ENCODE measurements at regions not wholly inside any gene's neighbourhood (a gene's known extent, or its start where the extent isn't known, plus 50 kb on each side); places are given as distances from the start of the nearest gene placed in this dataset.

DNA sequence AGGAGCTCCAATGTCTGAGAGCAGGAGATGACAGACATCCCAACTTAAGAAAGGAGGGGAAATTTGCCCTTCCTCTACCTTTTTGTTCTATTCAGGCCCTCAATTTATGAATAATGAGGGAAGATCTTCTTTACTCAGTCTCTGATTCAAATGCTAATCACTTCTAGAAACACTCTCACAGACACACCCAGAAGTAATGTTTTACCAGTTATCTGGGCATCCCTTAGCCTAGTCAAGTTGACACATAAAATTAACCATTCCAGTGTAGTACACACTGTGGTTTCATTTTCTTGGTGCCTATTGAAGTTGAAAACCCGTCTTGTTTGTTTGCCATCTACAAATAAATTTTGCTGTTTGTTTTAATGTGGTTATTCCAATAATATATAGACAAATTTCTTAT is 167.6 kb downstream of the PCSK1 start:
- Mint-ChIP-seq H3K4me3 (no peak overlapping the region), H3K36me3 (ENCODE audit: low read depth) (peaks cover 46% of the 10 kb centered on the region), H3K4me1 (ENCODE audit: low read depth) (peaks cover 8% of the 10 kb centered on the region), H3K27me3 (ENCODE audit: insufficient read depth) (no peaks in the 10 kb centered on the region), H3K9me3 (peaks cover 29% of the 10 kb centered on the region), H3K27ac (no peak overlapping the region)
- DNase-seq, result no peak
- TF ChIP-seq, protein P1, sequence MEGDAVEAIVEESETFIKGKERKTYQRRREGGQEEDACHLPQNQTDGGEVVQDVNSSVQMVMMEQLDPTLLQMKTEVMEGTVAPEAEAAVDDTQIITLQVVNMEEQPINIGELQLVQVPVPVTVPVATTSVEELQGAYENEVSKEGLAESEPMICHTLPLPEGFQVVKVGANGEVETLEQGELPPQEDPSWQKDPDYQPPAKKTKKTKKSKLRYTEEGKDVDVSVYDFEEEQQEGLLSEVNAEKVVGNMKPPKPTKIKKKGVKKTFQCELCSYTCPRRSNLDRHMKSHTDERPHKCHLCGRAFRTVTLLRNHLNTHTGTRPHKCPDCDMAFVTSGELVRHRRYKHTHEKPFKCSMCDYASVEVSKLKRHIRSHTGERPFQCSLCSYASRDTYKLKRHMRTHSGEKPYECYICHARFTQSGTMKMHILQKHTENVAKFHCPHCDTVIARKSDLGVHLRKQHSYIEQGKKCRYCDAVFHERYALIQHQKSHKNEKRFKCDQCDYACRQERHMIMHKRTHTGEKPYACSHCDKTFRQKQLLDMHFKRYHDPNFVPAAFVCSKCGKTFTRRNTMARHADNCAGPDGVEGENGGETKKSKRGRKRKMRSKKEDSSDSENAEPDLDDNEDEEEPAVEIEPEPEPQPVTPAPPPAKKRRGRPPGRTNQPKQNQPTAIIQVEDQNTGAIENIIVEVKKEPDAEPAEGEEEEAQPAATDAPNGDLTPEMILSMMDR (IDR thresholded peaks at IDR 0.05), result no peak

DNA sequence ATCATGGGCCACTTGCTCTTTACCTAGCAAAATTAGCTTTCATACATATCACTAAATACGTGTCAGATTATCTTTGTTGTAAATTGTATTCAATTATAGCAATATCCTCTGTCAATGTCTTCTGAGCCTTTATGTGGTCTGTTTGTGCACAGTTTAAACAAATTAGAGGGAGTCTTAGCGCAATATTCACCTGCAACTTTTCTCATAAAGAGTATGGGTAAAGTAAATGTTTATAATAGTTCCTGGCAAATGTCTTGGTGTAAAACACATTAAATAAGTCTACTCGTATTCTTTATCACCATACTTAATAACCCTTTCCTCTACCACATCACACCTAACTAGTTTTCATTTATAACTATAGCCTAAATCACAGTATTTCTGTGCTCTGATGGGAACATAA is 169.0 kb downstream of the PCSK1 start:
- Mint-ChIP-seq H3K36me3 (ENCODE audit: low read depth) (peaks cover 32% of the 10 kb centered on the region), H3K27me3 (ENCODE audit: insufficient read depth) (no peaks in the 10 kb centered on the region), H3K4me1 (ENCODE audit: low read depth) (peaks cover 23% of the 10 kb centered on the region), H3K9me3 (peaks cover 14% of the 10 kb centered on the region; the same call in 1 of the 2 replicates), H3K27ac (no peak overlapping the region), H3K4me3 (no peak overlapping the region)
- TF ChIP-seq, protein P1 (IDR thresholded peaks at IDR 0.05), result no peak
- no peak for DNase-seq

DNA sequence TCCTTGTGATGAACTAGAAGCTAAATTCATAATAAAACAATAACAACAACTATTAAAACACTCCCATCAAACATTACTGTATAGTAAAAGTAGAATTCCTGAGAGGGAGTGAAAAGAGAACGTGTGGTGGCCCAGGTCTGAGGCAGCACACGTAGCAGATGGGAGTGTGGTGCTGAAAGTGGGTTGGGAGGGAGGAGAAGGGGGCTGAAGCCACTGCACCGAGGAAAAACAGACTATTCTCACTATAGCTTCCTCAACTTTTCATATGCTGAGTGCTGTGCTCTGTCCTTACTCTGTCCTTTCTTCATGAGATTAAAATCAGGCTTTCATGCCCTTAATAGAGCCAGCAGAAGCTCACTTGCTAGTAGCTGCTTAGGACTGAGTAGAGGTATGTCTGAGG is 170.9 kb downstream of the PCSK1 start:
- Mint-ChIP-seq H3K9me3 (peaks cover 5% of the 10 kb centered on the region; the same call in 1 of the 2 replicates), H3K36me3 (ENCODE audit: low read depth) (peaks cover 22% of the 10 kb centered on the region), H3K27ac (no peak overlapping the region), H3K4me3 (no peak overlapping the region), H3K4me1 (ENCODE audit: low read depth) (peaks cover 42% of the 10 kb centered on the region), H3K27me3 (ENCODE audit: insufficient read depth) (no peaks in the 10 kb centered on the region)
- TF ChIP-seq, protein P1 (IDR thresholded peaks at IDR 0.05), result no peak
- no peak for DNase-seq

DNA sequence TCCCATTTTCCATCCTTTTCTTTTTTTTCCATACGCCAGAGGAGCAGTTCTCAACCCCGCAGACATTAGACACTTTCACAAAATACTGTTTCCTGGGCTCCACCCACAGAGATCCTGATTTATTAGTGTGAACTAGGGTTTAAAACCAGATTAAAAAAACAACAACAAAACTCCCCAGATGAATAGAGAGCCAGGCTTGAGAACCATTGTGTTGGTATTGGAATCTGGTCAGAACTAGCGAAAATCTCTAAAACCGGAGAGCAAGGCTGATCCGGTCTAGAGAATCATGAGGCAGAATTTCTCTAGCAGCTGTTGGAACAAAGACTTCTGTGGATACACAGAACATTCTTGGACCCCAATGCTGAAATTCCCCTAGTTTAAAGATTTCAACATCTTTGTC is 173.0 kb downstream of the PCSK1 start:
- TF ChIP-seq, protein P1 (IDR thresholded peaks at IDR 0.05), result no peak
- peak overlapping the region; percentile 24; the same call in 1 of the 2 replicates for H3K4me3 Mint-ChIP-seq
- peak overlapping the region; percentile 88 for H3K27ac Mint-ChIP-seq
- peaks cover 60% of the 10 kb centered on the region for H3K4me1 Mint-ChIP-seq (ENCODE audit: low read depth)
- H3K9me3 Mint-ChIP-seq, result no peaks in the 10 kb centered on the region
- H3K36me3 Mint-ChIP-seq (ENCODE audit: low read depth), result peaks cover 11% of the 10 kb centered on the region
- DNase-seq, result no peak
- no peaks in the 10 kb centered on the region for H3K27me3 Mint-ChIP-seq (ENCODE audit: insufficient read depth)

DNA sequence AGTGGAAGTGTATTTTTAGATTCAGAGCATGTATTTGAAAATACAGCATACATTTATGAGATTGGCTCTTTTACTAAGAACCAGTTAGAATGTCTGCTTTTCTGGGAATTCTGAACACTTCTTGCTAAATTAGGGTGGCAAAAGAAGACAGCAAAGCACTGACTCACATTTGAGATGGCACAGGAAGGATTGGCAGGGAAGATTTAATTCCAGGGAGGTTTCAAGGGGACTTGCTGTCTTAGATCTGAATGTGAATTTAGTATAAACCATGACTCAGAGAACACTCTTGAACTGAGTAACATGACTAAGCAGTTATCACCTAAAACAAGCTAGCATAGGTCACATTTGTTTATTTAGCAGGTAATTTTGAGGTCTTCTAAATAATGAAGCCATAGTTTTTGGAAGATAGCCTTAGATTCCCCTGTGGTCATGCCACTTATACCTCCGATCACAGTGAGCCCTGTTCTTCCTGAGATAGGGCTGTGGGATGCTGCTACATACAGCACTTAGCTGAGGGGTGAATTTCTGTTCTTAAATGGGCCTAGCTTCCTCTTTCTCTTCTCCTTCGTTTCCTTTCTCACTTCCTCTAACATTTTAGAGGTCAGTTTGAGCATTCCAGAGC is 173.8 kb downstream of the PCSK1 start:
- Mint-ChIP-seq H3K4me1 (ENCODE audit: low read depth) (peaks cover 67% of the 10 kb centered on the region), H3K9me3 (no peaks in the 10 kb centered on the region), H3K27me3 (ENCODE audit: insufficient read depth) (no peaks in the 10 kb centered on the region), H3K36me3 (ENCODE audit: low read depth) (peaks cover 11% of the 10 kb centered on the region), H3K4me3 (peak overlapping the region; percentile 34), H3K27ac (peak overlapping the region; percentile 88)
- TF ChIP-seq, protein P1 (IDR thresholded peaks at IDR 0.05), result no peak
- DNase-seq, result peak; percentile 75

Data from HFFc6 (cell line).